LNCAP (cell line): ENCODE measurements at regions not wholly inside any gene's neighbourhood (a gene's known extent, or its start where the extent isn't known, plus 50 kb on each side); places are given as distances from the start of the nearest gene placed in this dataset.

Source experiments
- TF ChIP-seq, protein P1 (sequence below): fragments of 450-650 bp; IDR thresholded peaks from 2 replicates; pipeline ENCODE4 v1.5.1; 2017; ENCODE audit warnings: mild to moderate bottlenecking

DNA sequence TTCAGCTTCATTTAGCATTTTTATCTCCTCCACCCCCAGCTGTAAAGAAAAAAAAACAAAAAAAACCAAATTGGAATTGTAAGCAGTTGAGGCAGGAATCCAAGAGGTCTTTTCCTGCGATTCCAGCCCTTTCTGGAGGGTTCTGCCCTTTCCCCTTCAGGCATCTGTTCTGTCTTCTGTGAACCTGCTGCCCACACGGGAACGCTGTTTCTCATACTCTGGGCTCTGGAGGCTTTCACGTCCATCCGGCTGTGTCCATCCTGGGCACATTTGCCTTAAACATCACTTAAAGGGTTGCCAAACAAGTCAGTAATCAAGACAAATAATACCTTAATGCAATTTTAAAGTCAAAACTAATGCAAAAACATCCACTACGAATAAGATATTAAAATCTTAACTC lies 302.8 kb upstream of the PITRM1 start:
- TF ChIP-seq, protein P1, sequence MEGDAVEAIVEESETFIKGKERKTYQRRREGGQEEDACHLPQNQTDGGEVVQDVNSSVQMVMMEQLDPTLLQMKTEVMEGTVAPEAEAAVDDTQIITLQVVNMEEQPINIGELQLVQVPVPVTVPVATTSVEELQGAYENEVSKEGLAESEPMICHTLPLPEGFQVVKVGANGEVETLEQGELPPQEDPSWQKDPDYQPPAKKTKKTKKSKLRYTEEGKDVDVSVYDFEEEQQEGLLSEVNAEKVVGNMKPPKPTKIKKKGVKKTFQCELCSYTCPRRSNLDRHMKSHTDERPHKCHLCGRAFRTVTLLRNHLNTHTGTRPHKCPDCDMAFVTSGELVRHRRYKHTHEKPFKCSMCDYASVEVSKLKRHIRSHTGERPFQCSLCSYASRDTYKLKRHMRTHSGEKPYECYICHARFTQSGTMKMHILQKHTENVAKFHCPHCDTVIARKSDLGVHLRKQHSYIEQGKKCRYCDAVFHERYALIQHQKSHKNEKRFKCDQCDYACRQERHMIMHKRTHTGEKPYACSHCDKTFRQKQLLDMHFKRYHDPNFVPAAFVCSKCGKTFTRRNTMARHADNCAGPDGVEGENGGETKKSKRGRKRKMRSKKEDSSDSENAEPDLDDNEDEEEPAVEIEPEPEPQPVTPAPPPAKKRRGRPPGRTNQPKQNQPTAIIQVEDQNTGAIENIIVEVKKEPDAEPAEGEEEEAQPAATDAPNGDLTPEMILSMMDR = no peak

DNA sequence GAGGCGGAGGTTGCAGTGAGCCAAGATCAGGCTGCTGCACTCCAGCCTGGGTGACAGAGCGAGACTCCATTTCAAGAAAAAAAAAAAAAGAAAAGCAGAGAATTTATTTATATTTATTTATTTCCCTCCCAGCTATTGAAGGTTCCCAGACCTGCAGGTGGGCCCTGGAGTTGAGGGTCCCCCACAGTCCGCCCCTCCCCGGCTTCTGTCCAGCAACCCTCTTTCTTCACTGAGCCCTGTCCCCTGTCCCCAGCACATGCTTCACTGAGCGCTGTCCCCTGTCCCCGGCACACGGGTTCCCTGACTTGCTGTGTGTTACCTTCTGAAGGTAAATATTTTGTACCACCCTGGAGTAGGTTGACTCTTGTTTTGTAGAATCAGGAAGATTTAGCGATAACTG lies 301.7 kb upstream of the PITRM1 start:
- TF ChIP-seq, protein P1 = no peak

DNA sequence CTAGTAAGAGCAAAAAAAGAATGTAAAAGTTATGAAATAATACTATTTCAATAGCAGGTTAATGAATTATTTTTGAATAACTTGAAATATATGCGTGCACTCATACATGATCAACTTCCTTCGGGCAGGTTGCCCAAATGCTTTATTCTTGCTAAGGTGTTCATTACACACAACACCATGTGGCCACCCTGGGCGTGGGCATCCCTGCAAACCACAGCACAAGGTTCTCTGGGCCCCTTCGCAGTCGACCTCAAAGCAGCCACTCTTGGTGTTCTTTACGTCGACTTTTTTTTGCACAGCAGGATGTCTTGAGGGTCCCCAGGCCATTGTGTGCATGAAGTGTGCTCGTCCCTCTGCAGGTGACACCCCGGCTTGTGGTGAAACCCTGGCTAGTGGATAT lies 300.7 kb upstream of the PITRM1 start:
- TF ChIP-seq, protein P1 = no peak

DNA sequence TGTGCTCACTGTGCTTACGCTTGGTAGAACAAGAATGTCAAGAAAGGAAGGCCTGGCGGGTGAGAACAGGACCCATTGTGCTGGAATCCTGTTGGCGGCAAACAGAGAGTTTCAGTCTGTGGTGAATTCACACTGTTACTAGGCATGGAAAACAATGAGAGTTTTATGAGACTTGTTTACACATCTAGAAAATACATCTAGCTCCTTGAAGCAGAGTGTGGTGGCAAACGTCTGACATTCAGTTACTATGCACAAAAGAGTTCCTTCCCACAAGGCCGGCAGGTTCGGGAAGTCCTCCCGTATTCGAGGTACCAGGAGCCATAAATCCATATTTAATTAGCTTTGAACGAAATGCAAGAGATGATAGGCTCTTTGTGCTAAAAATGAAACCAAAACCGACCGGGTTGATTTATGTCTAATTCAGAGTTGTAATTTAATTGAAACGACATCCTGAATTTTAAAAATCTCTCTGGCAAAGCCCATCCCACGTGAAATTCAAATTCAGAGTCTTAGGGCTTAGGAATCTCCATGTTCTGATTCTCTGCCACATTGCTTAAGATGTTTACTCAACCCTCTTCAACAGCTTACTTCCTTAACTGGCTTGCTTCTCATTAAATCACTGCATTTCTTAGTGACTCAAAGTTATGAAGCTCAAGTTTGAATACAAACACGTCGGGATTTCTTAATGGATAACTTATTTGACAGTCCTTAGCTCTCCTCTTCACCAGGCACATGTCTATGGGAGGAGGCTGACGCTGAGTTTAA lies 299.9 kb upstream of the PITRM1 start:
- TF ChIP-seq, protein P1 = no peak

DNA sequence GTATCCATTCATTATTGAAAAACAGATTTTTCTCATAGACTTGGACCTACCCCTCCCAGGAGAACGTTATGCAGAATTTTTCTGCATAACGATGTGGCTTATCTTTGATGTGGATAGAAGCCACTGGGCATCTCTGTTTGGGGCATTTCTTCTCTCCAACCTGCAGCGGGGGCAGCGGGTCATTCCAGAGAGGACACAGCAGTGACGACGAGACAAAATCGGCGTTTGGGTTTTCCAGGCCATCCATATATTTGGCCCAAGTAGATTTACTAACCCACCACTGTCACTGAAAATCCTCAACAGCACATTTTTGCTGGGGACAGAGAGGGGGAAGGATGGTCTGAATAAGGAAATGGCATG lies 299.3 kb upstream of the PITRM1 start:
- TF ChIP-seq, protein P1 = no peak

DNA sequence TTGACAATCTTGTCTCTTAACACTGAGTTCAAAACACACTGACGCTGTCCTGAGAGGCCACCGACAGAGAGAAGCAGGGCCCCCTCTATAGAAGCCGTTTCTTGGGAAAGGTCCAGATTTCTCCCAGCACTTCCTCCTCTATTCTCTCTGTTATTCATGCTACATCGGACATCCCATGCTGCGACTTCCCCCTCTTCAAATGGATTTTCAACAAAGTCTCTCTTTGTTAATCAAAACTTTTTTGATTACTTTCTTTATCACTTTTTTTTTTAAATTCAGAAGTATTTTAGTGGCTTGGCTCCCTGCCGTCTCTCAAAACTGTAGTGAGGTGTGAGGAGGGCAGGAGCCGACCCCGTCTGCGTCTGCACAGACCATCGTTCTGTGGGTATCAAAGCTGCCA lies 298.9 kb upstream of the PITRM1 start:
- TF ChIP-seq, protein P1 = no peak

DNA sequence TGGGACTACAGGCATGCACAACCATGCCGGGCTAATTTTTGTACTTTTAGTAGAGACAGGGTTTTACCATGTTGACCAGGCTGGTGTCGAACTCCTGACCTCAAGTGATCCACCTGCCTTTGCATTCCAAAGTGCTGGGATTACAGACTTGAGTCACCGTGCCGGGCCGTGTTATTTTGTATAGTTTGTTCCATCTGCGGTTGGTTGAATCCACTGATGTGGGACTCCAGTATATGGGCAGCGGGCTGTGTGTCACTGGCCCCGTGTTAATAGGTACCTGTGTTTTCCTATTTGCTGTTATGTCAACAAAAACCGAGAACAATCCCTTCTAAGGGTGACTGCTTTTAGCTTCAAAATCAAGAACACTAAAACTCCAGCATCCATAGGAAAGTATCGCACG lies 297.6 kb upstream of the PITRM1 start:
- TF ChIP-seq, protein P1 = no peak

DNA sequence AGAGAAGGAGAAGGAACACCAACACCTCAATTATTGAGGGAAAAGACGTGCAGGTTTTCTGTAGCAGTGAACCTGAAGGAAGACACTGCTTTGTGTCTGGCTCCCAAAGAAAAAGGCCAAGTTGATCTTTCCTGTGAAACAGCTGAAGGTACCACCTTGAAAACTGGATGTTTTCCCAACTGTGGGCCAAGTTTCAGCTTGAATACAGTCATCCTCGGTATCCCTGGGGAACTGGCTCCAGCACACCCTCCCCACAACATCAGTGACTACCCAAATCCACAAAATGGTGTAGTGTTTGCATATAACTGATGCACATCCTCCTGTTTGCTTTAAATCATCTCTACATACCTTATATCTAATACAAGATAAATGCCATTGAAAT lies 297.0 kb upstream of the PITRM1 start:
- TF ChIP-seq, protein P1 = no peak
